Left colon (tissue), 2 donors: ENCODE measurements at regions not wholly inside any gene's neighbourhood (a gene's known extent, or its start where the extent isn't known, plus 50 kb on each side); places are given as distances from the start of the nearest gene placed in this dataset.
A peak's percentile ranks its signal among the peaks of the same experiment; 100 is the strongest.

Experiments
- ATAC-seq: fragments of 200-7000 bp; cut with Tn5 transposase; one replicate; pipeline ENCODE4 v1.9.1; 2020; ENCODE audit warnings: mild to moderate bottlenecking, moderate library complexity
- DNase-seq, 2 donors: peaks; one replicate each; pipeline ENCODE4 v3.0.0-alpha.2; 2020
- intact Hi-C, 2 donors: fragments of 100-400 bp; cut with DNase I in 1 of 2; cut with micrococcal nuclease in 1 of 2; formaldehyde crosslinking; loops; one replicate each; pipeline versions ENCODE4 v1.11.2 to v1.14.0; 2022; cut with DNase I, micrococcal nuclease
- donor health status: DM: no; HTN: no; CAD: no.
- donor health status: DM: yes; HTN: yes; CAD: no.

DNA sequence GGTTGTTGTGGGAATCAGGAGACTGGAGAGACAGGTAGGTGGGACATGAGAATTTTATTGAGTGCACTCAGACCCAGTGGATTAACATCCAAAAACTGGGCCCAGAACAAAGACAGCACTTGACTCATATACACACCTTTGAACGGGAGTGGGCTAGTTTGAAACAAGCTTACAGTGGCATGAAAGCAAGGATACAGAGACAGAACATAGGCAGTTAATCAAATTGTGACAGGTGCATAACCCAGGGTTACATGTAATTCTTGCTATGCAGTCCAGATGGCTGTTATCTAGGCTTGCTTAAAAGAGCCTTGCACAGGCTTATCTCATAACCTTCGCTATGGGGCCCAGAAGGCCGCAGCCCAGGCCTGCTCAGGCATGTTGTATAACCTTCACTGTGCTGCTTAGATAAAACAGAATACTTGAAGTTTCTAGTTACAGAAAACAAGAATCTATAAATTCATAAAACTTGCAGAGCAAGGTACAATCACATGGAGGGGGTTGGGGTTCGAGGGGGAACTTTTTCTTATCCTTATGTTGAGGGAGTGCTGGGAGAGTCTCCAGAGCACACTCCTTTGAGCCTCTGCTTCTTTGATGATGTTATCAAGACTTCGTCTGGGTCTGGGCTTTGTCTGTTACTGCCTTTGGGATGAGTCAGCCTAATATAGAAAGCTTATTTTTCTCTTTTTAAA is 81.7 kb downstream of the TNFAIP2 start:
- intact Hi-C loops, result no loop called here
- DNase-seq, result no peak
- no peak for ATAC-seq

DNA sequence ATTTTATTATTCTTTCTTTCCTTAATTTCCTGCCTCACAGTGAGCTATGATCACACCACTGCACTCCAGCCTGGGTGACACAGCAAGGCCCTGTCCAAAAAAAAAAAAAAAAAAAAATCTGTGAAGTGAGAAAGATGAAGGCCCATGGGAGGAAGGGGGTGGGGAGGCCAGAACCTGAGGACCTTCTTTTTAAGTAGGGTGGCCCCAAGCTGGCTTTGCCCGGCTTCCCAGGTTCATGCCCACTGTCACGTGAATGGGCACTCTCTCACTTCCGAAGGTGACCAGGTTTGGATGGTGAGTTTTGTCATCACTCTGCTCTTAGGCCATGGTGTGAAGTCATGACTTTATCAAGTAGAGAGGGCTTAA is 82.3 kb downstream of the TNFAIP2 start:
- intact Hi-C loops, result no loop called here
- DNase-seq (no peak), ATAC-seq (no peak)

DNA sequence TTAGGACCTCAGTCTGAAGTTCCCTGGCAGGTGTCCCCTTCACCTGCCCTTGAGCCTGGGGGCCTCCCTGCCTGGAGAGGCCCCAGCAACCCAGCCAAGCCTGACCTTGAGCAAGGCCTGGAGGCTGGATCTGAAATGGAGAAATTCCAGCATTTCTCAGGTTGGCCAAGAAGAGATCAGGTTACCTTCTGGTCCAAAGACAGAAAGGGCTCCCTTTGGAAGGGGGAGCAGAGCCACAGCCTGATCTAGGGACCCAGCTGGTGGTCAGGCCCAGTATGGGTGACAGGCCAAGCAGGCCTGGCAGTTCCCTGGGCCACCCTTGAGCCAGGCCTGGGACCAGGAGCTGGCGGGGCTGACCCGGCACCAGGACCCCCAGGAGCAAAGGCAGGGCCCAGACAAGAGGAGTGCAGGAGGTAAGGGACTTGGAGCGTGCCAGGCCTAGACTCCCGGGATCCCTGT is 82.8 kb downstream of the TNFAIP2 start:
- ATAC-seq (no peak), DNase-seq (no peak)
- intact Hi-C loops, result no loop called here

DNA sequence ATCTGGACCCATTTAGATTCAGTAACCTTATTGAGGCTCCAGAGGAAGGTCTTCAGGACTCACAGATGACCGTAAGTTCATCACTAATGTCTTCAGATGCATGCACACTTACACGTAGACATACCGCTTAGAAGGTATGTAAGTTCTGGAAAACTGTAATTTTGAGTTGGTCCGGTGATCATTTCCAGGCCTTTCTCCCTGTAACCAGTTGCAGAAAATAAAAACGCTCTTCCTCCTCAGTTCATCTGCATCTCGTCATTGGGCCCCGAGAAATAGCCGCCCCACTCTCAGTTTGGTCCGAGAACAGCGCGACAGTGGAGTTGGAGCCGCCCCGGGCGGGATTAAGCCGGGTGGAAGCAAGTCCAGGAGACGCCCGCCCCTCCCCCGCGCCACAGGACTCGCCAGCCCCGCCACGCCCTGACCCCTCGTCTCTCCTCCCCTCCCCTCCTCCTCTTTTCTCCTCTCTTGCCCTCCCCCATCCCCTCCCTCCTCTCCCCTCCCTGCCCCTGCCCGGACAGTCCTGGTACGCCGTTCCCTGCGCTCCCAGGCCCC is 83.7 kb downstream of the TNFAIP2 start:
- intact Hi-C loops, result no loop called here
- ATAC-seq (peak; percentile 54), DNase-seq (peak; percentile 64 to 68)

DNA sequence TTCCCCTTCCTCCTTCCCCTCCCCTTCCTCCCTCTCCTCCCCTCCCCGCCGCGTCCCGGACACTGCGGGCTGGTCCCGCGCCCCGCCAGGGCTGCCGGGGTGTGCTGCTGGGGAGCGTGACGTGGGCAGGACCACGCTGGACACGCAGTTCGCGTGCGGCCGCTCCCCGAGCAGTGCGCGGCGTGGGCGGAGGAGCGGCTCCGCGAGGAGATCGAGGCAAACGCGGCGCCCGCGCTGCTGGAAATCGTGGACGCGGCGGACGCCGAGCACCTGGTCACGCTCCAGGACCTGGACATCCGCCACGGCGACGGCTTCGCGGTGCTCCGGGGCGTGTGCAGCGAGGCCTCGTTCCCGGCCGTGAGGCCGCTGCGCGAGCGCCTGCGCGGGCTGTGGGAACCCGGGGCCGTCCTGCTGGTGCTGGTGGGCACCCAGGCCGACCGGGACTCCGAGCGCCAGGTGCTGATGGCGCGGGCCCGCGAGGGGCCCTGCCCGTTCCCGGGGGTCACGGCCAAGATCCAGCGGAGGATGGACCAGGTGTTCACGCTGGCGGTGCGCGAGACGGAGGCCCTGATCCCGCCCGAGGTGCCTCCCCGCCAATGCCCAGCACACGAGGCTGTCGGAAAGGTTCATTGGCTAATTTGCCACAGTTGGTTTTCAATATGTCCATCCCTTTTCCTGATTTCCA is 84.3 kb downstream of the TNFAIP2 start:
- DNase-seq, result no peak
- intact Hi-C loops, result no loop called here

DNA sequence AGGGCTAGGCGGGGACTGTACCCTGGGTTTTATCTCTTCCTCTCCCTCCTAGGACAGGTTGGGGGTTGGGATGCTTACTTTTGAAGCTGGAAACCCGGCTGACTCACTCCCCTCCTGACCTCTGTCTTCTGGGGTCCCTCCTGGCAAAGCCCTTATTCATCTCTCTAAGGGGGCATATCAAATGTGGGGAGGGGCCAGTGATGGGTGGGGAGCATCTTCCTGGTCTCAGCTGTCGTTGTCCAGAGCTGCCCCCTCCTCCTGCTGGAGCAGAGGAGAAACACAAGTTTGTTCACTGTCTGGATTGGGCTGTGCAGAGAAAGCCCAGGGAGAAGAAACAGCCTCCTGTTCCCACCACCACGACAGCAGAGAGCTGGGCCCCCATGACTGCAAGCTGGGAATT is 85.8 kb downstream of the TNFAIP2 start:
- ATAC-seq, result no peak
- no peak for DNase-seq
- intact Hi-C loops, result no loop called here

More for the DNA sequence above, 84.3 kb downstream of the TNFAIP2 start:
- ATAC-seq, result peak; percentile 17

DNA sequence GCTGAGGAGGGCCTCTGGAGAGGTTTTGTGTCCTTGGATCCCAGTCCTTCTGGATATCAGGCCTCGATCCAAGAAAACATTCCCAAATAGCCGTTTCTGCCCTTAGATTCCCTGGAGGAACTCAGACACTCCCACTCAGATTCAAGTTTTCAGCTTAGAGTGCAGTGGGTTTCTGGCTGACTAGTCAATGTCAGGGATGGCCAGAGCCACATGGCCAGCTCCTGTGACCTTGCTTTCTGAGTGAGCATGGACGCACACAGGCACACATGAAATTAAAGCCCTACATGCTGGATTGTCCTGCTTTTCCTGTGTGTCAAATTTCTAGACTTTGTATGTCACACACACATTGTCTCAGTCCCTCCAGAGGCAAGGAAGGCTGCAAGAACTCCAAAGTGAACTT is 86.2 kb downstream of the TNFAIP2 start:
- intact Hi-C loops, result no loop called here
- no peak for DNase-seq
- ATAC-seq, result no peak

DNA sequence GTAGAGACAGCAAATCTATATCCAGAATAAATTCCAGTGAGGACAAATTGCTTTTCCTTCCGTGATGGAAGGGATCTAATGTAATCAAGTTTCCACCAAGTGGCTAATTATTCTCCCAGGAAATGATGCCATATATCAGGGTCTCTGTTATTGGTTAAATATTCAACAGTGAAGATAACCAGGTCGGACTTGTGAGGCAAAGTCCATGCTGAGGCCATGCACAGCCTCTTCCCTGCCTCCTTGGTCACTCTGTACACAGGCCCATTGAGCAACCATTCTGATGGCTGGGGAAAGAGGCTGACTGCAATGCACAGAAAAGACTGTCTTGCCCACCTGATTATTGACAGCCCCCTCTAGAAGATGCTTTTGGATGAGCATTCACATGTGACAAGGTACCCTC is 90.1 kb downstream of the TNFAIP2 start:
- DNase-seq (no peak), ATAC-seq (no peak)
- intact Hi-C loops, result no loop called here

DNA sequence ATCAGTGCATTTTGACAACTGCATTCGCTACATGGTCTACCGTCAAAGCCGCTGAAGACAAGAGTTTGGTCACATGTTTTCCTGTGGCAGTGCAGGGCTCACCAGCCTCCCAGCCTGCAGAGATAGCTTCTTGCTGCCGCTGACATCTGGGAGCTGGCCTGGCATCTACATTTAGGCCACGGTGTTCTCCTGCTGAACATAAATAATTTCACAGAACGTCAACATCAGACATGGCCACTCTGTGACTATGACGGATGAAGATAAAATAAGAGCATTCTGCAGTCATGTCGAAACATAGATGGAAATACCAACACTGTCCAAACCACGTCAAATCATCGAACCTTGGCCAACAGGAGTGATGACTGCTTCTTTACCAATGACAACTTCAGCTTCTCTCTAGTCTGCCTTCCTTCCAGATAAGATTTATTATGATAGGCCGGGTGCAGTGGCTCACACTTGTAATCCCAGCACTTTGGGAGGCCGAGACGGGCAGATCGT is 91.2 kb downstream of the TNFAIP2 start:
- intact Hi-C loops, result no loop called here
- ATAC-seq (no peak), DNase-seq (no peak)

DNA sequence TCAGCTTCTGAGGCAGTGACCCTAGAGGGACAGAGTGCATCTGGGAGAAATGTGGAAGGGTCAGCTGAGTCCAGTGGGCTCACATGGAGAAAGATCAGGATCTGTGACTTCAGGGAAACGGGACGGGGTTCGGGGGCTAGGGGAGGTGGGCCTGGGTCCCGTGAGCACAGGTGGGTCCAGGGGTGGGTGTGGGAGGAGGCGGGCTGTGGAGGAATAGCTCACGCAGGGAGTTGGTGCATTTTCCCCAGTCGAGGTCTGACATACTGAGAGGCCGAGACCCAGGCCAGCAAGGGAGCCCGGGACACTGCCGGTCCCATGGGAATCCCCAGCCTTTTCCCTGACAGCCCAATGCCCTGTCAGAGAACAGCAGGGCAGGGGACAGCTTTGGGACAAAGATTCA is 93.1 kb downstream of the TNFAIP2 start:
- DNase-seq, result no peak
- intact Hi-C loops, result no loop called here

DNA sequence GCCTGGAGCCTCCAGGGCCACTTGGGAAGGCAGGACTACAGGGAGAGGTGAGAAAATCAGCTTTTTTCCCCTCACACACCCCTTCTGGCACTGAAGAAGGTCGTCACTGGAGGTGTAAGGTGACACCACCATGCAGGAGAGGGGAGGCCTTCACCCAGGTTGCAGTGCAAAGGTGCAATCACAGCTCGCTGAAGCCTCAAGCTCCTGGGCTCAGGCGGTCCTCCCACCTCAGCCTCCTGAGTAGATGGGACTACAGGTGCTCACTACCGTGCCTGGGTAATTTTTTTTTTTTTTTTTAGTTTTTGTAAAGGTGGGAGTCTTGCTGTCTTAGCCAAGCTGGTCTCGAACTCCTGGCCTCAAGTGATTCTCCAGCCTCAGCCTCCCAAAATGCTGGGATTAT is 93.6 kb downstream of the TNFAIP2 start:
- intact Hi-C loops, result no loop called here
- no peak for DNase-seq
- no peak for ATAC-seq

More for the DNA sequence above, 93.1 kb downstream of the TNFAIP2 start:
- no peak for ATAC-seq

DNA sequence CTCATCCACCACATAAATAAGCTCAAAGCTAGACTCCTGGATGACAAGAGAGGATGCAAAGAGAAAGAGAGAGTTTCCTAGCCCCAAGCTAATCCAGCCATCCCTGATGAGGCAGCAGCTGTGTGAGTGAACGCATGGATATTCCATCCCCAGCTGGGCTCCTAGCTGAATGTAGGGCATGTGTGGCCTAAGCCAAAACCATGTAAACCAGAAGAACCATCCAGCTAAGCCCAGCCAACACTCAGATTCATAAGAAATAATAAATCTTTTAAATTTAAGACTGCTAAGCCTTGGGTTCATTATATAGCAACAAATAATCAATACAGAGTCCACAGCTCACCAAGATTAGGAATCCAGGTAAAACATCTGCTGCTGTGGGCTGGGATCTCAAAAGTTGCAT is 94.3 kb downstream of the TNFAIP2 start:
- ATAC-seq (no peak), DNase-seq (no peak)
- intact Hi-C loops, result no loop called here

DNA sequence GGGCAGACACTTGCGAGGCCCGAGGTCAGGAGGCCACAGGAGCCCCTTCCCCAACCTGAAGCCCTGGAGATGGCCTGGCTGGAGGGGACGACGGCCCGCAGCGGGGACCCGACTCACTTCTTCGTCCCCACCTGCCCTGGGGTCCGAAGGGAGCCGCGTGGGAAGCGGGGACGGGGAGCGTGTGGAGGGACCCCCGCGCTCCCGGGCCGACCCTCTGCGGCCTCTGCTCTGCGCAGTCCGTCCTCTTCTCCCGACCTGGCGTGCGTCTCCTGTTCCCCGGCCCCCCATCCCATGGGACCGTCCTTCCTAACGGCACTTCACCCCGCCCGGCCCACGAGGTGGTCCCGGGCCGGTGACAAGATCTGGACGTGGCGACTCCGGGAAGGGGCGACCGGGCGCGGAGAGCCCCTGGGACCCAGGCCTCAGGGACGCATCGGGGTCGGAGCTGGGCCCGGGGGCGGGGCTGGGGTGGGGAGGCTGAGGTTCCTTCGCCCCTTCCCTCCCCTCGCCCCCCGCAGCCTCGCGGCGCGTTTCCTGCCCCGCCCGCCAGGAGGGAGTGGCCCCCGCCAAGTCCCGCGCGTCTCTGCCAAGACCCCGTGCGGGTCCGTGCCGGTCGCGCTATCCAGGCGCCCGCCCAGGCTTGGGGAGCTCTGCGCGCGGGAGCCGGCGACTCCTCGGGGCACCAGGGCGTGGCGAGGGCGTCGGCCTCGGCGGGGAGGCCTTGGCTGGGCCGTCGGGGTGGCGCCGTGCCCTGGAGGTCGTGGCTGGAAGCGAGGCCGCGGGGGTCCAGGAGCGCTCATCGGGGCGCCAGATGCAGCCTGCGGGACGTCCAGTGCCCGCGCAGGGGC is 97.1 kb downstream of the TNFAIP2 start:
- intact Hi-C loops, result no loop called here
- DNase-seq, result no peak
- no peak for ATAC-seq

DNA sequence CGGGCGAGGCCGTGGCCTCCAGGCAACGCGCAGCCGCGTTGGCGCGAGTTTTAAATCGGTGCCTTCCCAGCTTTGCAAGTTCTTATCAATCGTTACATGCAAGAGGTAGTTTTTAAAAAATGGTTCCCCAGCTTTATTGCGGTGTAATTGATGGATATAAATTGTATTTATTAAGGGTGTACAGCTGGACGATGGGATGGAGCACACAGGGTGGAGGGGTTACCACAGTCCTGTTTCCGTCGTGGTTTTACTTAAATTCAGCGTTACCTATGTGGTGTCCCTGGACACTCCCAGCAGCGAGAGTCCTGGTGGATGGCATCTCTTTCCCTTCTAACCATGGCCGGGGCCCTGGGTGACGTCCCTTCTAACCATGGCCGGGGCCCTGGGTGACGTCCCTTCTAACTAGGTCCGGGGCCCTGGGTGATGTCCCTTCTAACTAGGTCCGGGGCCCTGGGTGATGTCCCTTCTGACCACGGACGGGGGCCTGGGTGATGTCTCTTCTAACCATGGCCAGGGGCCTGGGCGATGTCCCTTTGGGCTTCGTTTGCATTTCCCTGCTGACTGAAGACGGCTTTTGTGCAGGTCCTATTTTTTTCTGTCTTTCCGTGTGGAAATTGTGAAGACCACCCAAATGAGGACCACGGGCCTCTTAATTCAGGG is 97.9 kb downstream of the TNFAIP2 start:
- intact Hi-C loops, result no loop called here
- ATAC-seq (no peak), DNase-seq (no peak)

DNA sequence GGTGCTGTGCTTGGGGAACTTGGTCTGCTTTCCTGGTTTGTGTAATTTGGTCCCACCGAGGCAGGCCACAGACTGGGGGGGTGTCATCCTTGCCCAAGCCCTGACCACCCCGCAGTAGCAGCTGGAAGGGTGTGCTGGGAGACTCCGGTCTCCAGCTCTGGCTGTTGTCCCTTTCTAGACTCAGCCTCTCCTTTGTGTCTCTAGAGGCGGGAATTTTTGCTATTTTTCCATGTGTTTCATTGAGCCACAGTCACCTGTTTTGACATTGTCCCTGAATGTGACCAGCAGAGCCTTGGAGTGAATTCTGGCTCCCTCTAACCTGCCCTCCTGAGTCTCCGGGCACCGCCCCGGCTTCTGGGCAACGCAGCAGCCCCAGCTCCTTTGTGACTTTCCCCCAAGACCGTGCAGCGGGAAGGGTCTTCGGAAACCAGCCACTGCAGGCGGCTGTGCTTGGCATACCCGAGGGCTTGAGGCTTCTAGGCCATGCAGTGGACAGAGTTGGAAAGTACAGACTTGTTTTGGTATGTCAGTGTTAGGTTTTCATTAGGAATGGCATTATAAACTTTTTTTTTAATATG is 98.6 kb downstream of the TNFAIP2 start:
- no peak for DNase-seq
- intact Hi-C loops, result no loop called here
- ATAC-seq, result no peak

DNA sequence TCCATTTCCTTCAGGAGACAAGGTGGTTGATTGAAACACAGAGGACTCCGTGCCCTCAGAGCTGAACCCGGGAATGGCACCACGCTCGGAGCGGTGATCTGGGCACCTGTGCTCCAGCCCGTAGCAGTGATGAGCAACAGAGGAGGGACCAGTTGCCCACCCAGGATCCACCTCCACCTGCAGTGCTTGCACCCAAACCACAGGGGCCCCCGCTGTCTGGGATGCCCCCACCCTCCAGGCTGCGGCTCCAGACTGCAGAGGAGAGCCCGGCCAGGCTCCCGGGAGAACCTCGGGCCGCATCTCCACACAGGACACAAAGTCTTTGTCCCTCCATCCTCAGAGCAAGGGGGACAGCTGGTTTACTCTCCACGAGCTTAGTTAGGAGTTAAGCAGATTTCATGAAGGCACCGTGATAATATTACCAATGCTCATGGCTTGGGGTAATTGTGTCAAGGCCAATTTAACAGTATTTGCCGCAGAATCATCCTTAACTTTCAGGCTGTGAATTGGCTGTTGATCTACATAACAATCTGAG is 100.6 kb downstream of the TNFAIP2 start:
- ATAC-seq (no peak), DNase-seq (no peak)

DNA sequence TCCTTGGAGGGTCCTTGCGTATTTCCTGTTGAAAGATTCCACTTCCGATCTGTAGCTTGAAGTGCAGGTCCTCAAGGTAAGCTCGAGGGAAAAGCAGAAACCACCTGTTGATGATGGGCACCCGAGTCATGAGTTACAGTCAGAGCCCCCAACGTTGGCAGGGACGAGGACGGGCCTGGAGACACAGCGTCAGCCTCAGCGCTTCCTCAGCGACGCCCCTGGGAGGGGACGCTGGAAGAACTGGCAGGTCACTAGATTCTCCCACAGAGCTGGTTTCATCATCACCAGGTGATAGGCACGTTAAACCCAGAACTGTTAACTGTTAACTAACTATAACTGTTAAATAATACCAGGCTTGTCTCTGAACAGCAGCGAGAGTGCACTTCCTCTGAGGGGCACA is 101.8 kb downstream of the TNFAIP2 start:
- DNase-seq, result no peak
- intact Hi-C loops, result no loop called here
- no peak for ATAC-seq

More for the DNA sequence above, 100.6 kb downstream of the TNFAIP2 start:
- intact Hi-C loops, result no loop called here

DNA sequence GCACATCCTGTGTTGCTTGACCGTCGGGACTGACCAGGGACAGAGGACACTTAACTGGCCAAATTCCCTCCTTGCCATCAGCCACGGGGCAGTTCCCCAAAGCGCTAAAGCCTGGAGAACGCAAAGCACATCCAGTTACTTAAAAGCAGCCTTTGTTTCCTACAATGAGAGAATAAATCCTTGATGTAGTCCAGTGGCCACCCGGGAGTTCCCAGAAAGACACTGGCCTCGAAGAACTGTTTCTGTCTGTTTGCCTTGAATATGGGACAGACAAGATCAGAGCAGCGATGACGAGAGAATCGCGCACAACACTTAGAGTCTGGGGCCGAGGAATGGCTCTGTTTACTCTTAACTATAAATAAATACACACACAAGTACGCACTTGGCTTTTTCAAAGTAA is 102.2 kb downstream of the TNFAIP2 start:
- DNase-seq, result no peak
- intact Hi-C loops, result no loop called here
- no peak for ATAC-seq
